ENCODE measurements at regions not wholly inside any gene's neighbourhood (a gene's known extent, or its start where the extent isn't known, plus 50 kb on each side); places are given as distances from the start of the nearest gene placed in this dataset.

DNA sequence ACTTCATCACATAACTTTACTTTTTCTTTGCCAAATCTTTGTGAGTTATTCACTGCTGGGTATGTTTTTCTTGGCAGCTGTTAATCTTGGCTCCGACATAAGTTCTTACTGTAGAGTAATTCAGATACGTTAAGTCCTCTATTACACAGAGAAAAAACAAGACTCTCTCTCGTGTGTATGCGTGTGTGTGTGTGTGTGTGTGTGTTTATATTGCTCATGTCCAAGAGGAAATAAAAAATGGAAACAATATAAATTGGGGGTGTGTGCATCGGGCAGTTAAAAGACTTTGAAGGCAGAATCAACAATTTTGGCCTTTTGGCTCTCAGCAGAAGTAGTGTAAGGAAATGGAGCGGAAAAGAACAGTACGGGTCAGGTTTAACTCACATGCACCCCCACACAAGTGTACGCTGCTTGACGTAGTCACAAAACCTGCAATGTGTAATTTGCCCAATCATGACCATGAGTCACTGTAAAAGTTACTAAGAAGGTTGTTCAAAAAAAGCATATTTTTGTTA, 67.2 kb upstream of the IFNE start:
- peaks cover 4% of the 10 kb centered on the region for H3K36me3 Mint-ChIP-seq
- H3K27ac Mint-ChIP-seq: peak overlapping the region; percentile 80
- H3K27me3 Mint-ChIP-seq (ENCODE audit: low read depth): no peaks in the 10 kb centered on the region
- peaks cover 1% of the 10 kb centered on the region for H3K9me3 Mint-ChIP-seq
- no peak for DNase-seq (ENCODE audit: low spot score in 2 of 2, unreplicated experiment in 2 of 2)
- TF ChIP-seq, protein P1, sequence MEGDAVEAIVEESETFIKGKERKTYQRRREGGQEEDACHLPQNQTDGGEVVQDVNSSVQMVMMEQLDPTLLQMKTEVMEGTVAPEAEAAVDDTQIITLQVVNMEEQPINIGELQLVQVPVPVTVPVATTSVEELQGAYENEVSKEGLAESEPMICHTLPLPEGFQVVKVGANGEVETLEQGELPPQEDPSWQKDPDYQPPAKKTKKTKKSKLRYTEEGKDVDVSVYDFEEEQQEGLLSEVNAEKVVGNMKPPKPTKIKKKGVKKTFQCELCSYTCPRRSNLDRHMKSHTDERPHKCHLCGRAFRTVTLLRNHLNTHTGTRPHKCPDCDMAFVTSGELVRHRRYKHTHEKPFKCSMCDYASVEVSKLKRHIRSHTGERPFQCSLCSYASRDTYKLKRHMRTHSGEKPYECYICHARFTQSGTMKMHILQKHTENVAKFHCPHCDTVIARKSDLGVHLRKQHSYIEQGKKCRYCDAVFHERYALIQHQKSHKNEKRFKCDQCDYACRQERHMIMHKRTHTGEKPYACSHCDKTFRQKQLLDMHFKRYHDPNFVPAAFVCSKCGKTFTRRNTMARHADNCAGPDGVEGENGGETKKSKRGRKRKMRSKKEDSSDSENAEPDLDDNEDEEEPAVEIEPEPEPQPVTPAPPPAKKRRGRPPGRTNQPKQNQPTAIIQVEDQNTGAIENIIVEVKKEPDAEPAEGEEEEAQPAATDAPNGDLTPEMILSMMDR (IDR thresholded peaks at IDR 0.05; ENCODE audit: unreplicated experiment): no peak
- peak overlapping the region; percentile 22 for H3K4me3 Mint-ChIP-seq
- H3K4me1 Mint-ChIP-seq: peaks cover 55% of the 10 kb centered on the region

DNA sequence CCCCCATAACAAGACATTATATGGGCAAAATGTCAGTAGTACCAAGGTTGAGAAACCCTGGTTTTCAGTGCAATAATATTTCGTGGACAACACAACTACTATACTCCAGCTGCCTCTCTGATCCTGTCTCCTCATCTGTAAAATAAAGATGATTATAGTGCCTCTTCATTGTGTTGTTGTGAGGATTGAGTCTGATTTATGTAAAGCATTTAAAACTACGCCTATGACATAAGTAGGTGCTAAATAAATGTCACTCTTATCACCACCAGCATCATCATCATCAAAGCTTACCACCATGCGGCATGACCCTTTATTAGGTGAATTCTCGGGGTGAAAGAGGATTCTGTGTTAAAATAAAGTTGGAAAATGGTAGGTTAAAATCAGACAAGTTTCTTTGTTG, 67.8 kb upstream of the IFNE start:
- Mint-ChIP-seq H3K9me3 (no peaks in the 10 kb centered on the region), H3K36me3 (no peaks in the 10 kb centered on the region), H3K4me3 (no peak overlapping the region), H3K27ac (peak overlapping the region; percentile 39), H3K27me3 (ENCODE audit: low read depth) (no peaks in the 10 kb centered on the region), H3K4me1 (peaks cover 55% of the 10 kb centered on the region)
- DNase-seq (ENCODE audit: low spot score in 2 of 2, unreplicated experiment in 2 of 2): no peak
- TF ChIP-seq, protein P1 (IDR thresholded peaks at IDR 0.05; ENCODE audit: unreplicated experiment): no peak

DNA sequence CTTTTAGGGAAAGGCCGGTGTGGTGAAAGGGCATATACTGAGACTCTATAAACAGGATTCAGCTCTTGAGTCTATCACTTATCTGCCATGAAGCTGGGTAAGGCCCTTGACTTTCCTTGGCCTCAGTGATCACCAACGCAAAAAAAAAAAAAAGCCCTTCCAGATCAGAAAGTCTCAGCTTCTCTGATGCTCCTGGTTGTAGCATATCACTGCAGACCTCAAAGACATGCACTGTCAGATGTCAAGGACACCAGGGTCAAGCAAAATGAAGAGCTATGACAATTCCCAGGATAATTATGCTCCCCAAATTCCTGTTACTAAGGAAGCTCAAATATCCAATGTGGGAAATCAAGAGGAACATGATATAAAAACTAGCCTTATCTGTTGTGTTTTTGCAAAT, 68.3 kb upstream of the IFNE start:
- no peaks in the 10 kb centered on the region for H3K36me3 Mint-ChIP-seq
- H3K9me3 Mint-ChIP-seq: no peaks in the 10 kb centered on the region
- H3K27ac Mint-ChIP-seq: peak overlapping the region; percentile 39
- DNase-seq (ENCODE audit: low spot score in 2 of 2, unreplicated experiment in 2 of 2): no peak
- peaks cover 58% of the 10 kb centered on the region for H3K4me1 Mint-ChIP-seq
- TF ChIP-seq, protein P1 (IDR thresholded peaks at IDR 0.05; ENCODE audit: unreplicated experiment): no peak
- H3K4me3 Mint-ChIP-seq: no peak overlapping the region
- peaks cover under 1% of the 10 kb centered on the region for H3K27me3 Mint-ChIP-seq (ENCODE audit: low read depth)

DNA sequence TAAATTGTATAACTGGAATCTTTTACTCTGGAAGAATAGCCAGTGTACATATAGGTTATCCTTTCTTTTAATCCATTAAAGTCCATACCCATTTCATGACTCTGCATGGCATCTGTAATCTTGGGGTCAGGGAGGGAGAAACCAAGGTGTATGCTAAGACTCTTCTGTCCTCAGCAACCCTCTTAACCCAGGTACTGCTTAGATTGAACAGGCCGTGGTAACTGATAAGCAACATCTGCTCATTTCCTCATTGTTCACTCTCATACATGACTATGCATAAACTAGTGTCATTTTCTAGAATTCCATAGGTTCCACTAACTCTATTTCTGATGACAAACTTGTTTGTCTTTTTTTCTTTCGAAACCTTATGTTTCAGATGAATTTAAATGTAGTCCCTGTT, 69.3 kb upstream of the IFNE start:
- no peaks in the 10 kb centered on the region for H3K9me3 Mint-ChIP-seq
- no peak overlapping the region for H3K4me3 Mint-ChIP-seq
- TF ChIP-seq, protein P1 (IDR thresholded peaks at IDR 0.05; ENCODE audit: unreplicated experiment): no peak
- no peak overlapping the region for H3K27ac Mint-ChIP-seq
- DNase-seq (ENCODE audit: low spot score in 2 of 2, unreplicated experiment in 2 of 2): no peak
- peaks cover 2% of the 10 kb centered on the region for H3K27me3 Mint-ChIP-seq (ENCODE audit: low read depth)
- peaks cover 63% of the 10 kb centered on the region for H3K4me1 Mint-ChIP-seq
- H3K36me3 Mint-ChIP-seq: no peaks in the 10 kb centered on the region

DNA sequence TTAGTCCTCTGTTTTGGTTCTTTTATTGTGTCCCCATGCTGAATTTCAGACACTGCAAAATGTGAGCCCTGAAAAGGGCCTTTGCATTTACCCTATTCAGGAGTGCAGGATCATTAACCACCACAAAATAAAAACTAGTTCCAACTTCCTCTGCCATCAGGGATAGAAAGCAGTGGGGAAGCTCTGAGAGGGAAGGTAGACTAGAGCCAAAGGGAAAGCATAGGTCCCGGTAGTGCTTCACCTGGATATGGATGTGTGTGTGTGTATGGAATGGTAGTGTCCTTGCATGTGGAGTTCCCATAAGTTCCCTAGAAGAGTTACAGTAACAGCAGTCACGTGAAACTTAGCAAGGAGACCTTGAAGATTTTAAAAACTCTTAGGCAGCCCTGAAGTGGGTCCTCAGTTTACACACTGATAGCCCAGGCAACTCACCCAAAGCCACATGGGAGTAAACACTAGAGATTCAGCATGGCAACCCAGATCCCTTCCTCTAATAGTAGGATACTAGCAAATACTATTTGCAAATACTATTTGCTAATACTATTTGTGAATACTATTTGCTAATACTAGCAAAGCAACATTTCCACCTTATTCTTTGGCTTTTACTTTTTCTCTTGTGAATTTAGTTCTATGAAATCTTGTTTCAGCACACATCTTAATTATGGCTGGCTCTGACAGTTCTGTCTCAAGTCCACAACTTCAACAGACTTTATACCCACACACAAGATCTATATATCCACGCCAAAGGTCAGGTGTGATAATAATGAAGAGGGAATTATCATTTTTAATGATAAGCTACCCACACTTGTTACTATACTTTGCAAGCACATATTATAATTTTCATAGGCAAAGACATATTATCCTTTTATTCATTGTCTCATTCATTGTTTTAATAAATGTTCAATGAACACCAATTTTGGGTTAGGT, 70.4 kb upstream of the IFNE start:
- Mint-ChIP-seq H3K27me3 (ENCODE audit: low read depth) (peaks cover 7% of the 10 kb centered on the region), H3K27ac (peak overlapping the region; percentile 23), H3K36me3 (no peaks in the 10 kb centered on the region), H3K4me1 (peaks cover 65% of the 10 kb centered on the region), H3K4me3 (no peak overlapping the region), H3K9me3 (no peaks in the 10 kb centered on the region)
- TF ChIP-seq, protein P1 (IDR thresholded peaks at IDR 0.05; ENCODE audit: unreplicated experiment): no peak
- no peak for DNase-seq (ENCODE audit: low spot score in 2 of 2, unreplicated experiment in 2 of 2)

All from mesothelial cell of epicardium (in vitro differentiated cells).